ENCODE measurements at regions not wholly inside any gene's neighbourhood (a gene's known extent, or its start where the extent isn't known, plus 50 kb on each side); places are given as distances from the start of the nearest gene placed in this dataset.

DNA sequence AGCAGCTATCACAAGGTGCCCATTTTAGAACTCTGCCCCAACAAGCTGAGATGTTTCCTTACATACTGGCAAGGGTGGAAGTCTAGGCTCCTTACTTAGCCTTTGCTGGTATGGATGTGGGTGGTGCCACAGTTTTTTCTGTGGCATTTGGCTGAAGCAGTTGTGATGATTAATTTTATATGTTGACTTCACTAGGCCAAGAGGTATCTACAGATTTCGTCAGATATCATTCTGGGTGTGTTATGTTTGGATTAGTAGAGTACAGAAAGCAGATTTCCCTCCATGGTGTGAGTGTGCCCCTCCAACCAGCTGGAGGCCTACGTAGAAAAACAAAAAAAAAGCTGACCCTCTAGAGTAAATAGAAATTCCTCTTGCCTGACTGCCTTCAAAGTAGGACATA lies 317.0 kb downstream of the BARHL2 start:
- ATAC-seq (no peak), DNase-seq (no peak)
- intact Hi-C loops (cut with DNase I): no loop called here
- no peak overlapping the region for H3K4me3 ChIP-seq
- H3K4me1 ChIP-seq: no peaks in the 10 kb centered on the region
- no peaks in the 10 kb centered on the region for H3K27me3 ChIP-seq (ENCODE audit: low read depth)
- H3K9me3 ChIP-seq: no peaks in the 10 kb centered on the region
- no peaks in the 10 kb centered on the region for H3K36me3 ChIP-seq
- H3K27ac ChIP-seq: no peak overlapping the region
- TF ChIP-seq, protein P1, sequence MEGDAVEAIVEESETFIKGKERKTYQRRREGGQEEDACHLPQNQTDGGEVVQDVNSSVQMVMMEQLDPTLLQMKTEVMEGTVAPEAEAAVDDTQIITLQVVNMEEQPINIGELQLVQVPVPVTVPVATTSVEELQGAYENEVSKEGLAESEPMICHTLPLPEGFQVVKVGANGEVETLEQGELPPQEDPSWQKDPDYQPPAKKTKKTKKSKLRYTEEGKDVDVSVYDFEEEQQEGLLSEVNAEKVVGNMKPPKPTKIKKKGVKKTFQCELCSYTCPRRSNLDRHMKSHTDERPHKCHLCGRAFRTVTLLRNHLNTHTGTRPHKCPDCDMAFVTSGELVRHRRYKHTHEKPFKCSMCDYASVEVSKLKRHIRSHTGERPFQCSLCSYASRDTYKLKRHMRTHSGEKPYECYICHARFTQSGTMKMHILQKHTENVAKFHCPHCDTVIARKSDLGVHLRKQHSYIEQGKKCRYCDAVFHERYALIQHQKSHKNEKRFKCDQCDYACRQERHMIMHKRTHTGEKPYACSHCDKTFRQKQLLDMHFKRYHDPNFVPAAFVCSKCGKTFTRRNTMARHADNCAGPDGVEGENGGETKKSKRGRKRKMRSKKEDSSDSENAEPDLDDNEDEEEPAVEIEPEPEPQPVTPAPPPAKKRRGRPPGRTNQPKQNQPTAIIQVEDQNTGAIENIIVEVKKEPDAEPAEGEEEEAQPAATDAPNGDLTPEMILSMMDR (IDR thresholded peaks at IDR 0.05): no peak

DNA sequence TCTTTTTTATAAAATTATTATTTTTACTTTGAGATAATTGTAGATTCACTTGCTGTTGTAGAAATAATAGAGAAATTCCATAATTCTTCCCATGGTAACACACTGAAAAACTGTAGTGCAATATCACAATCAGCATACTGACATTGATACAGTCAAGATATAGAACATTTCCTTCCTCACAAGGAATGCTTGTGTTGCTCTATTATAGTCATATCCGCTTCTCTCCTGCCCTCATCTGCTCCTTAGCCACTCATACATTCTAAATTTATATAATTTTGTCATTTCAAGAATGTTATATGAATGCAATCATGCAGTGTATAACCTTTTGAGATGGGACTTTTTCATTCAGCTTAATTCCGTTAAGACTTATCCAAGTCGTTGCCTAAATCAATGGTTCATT lies 320.2 kb downstream of the BARHL2 start:
- DNase-seq: no peak
- Histone ChIP-seq H3K36me3 (no peaks in the 10 kb centered on the region), H3K9me3 (no peaks in the 10 kb centered on the region), H3K4me1 (no peaks in the 10 kb centered on the region), H3K27me3 (ENCODE audit: low read depth) (no peaks in the 10 kb centered on the region), H3K4me3 (no peak overlapping the region), H3K27ac (no peak overlapping the region)
- intact Hi-C loops (cut with DNase I): no loop called here
- TF ChIP-seq, protein P1 (IDR thresholded peaks at IDR 0.05): no peak
- no peak for ATAC-seq

GRCh38 chr1:90394247-90394646 lies 322.9 kb downstream of the BARHL2 start:
- no peak overlapping the region for H3K27ac ChIP-seq
- H3K27me3 ChIP-seq (ENCODE audit: low read depth): no peaks in the 10 kb centered on the region
- TF ChIP-seq, protein P1 (IDR thresholded peaks at IDR 0.05): no peak
- intact Hi-C loops (cut with DNase I): no loop called here
- ATAC-seq (peak; percentile 91 to 96), DNase-seq (peak; percentile 76)
- H3K36me3 ChIP-seq: no peaks in the 10 kb centered on the region
- H3K9me3 ChIP-seq: no peaks in the 10 kb centered on the region
- no peak overlapping the region for H3K4me3 ChIP-seq
- H3K4me1 ChIP-seq: no peaks in the 10 kb centered on the region

- H3K4me3 ChIP-seq: no peak overlapping the region
- ATAC-seq (no peak), DNase-seq (no peak)
- H3K36me3 ChIP-seq: no peaks in the 10 kb centered on the region
- no peaks in the 10 kb centered on the region for H3K27me3 ChIP-seq (ENCODE audit: low read depth)
- intact Hi-C loops (cut with DNase I): no loop called here
- no peaks in the 10 kb centered on the region for H3K4me1 ChIP-seq
- H3K9me3 ChIP-seq: no peaks in the 10 kb centered on the region
- TF ChIP-seq, protein P1 (IDR thresholded peaks at IDR 0.05): no peak
- no peak overlapping the region for H3K27ac ChIP-seq
These were observed 324.1 kb downstream of the BARHL2 start for GRCh38 chr1:90393025-90393424.

DNA sequence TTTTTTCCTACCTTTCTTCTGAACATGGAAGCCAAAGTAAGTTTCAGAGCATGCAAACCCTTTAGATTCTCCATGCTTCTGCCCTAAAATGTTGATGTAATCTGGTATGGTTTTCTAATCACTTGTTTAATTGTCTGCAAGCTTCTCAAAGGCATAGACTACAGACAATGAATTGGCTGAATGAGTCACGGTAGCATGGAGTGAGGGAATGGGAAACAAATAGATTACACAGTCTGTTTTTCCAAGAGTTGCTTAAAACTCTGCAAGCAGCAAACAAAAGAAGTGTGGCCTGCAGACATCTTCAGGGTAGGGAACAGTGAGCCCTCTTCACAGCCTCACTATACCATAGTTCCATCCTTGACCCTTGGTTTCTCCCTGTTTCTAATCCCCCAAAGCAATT lies 326.0 kb downstream of the BARHL2 start:
- ATAC-seq (no peak), DNase-seq (no peak)
- intact Hi-C loops (cut with DNase I): no loop called here

More for the DNA sequence above, 326.0 kb downstream of the BARHL2 start:
- H3K27ac ChIP-seq: no peak overlapping the region
- H3K9me3 ChIP-seq: no peaks in the 10 kb centered on the region
- TF ChIP-seq, protein P1 (IDR thresholded peaks at IDR 0.05): no peak
- H3K4me3 ChIP-seq: no peak overlapping the region
- H3K4me1 ChIP-seq: no peaks in the 10 kb centered on the region
- H3K36me3 ChIP-seq: no peaks in the 10 kb centered on the region
- no peaks in the 10 kb centered on the region for H3K27me3 ChIP-seq (ENCODE audit: low read depth)
